Heart left ventricle (tissue), 16 donors: ENCODE measurements at regions not wholly inside any gene's neighbourhood (a gene's known extent, or its start where the extent isn't known, plus 50 kb on each side); places are given as distances from the start of the nearest gene placed in this dataset.
A peak's percentile ranks its signal among the peaks of the same experiment; 100 is the strongest.

Experiments
- ATAC-seq, 4 donors: fragments of 200-7000 bp; cut with Tn5 transposase; one replicate each; pipeline ENCODE4 v1.9.1; 2020 to 2022; ENCODE audit warnings: moderate library complexity in 4 of 4, mild to moderate bottlenecking in 3 of 4, moderate number of reproducible peaks in 1 of 4
- DNase-seq, 5 donors: peaks; one replicate each; pipeline ENCODE4 v3.0.0-alpha.2; 2020
- H3K27ac ChIP-seq, 12 donors: fragments of 200-600 bp; sonication (generic) in 4 of 12; one replicate each; pipeline versions ENCODE4 v1.5.0 to v1.8.0; 2016 to 2022; ENCODE audit warnings: mild to moderate bottlenecking in 2 of 12
- H3K27me3 ChIP-seq, 9 donors: fragments of 200-600 bp; sonication (generic) in 2 of 9; one replicate each; pipeline versions ENCODE4 v1.5.1 to v1.8.0; 2016 to 2022; ENCODE audit warnings: mild to moderate bottlenecking in 3 of 9
- H3K36me3 ChIP-seq, 9 donors: fragments of 200-600 bp; sonication (generic) in 2 of 9; one replicate each; pipeline versions ENCODE4 v1.5.0 to v1.8.0; 2018 to 2022; ENCODE audit warnings: mild to moderate bottlenecking in 2 of 9
- H3K4me1 ChIP-seq, 12 donors: fragments of 200-600 bp; sonication (generic) in 4 of 12; one replicate each; pipeline versions ENCODE4 v1.5.0 to v1.8.0; 2016 to 2022; ENCODE audit warnings: mild to moderate bottlenecking in 3 of 12
- H3K4me3 ChIP-seq, 12 donors: fragments of 200-600 bp; sonication (generic) in 4 of 12; one replicate each; pipeline versions ENCODE4 v1.5.0 to v1.8.0; 2017 to 2022; ENCODE audit warnings: mild to moderate bottlenecking in 9 of 12, moderate library complexity in 4 of 12
- H3K9me3 ChIP-seq, 12 donors: fragments of 200-600 bp; sonication (generic) in 4 of 12; one replicate each; pipeline versions ENCODE4 v1.5.0 to v1.8.0; 2016 to 2022; ENCODE audit warnings: mild to moderate bottlenecking in 1 of 12
- POLR2A ChIP-seq, 2 donors: fragments of 450-650 bp; IDR thresholded peaks; one replicate each; pipeline ENCODE4 v1.6.1; 2017; ENCODE audit warnings: antibody characterized with exemption in 2 of 2, mild to moderate bottlenecking in 2 of 2, moderate library complexity in 2 of 2
- WGBS, 4 donors: extraction: QIAGEN DNeasy Blood & Tissue Kit in 2 of 4; methylation state at CpG; one replicate each; pipeline versions ENCODE4 v1.1.5 to v1.1.7; 2013 to 2018; 5-methylcytosine and 5-hydroxymethylcytosine counted together
- intact Hi-C, 10 donors: fragments of 100-400 bp; cut with DNase I; formaldehyde crosslinking; loops; one replicate each; pipeline versions ENCODE4 v1.11.1 to v1.14.2; 2022
- TF ChIP-seq, protein P1 (sequence below), 12 donors: fragments of 200-600 bp; sonication (generic) in 4 of 12; IDR thresholded peaks; one replicate each; pipeline versions ENCODE4 v1.5.0 to v1.8.0; 2018 to 2022; ENCODE audit warnings: antibody characterized with exemption in 12 of 12, mild to moderate bottlenecking in 5 of 12
- donor health status: ischemic (EF 13 %, LVEDD 7.1; RV severe dilation, severe dysfunction).
- donor health status: healthy with polysubstance abuse.
- donor health status: DM: no; HTN: yes; CAD: no.
- donor health status: DM: no; HTN: no; CAD: no.
- donor health status: ischemic (EF 25% LVEDD 6.9; RV normal size, moderate dysfunction).
- donor health status: ischemic (EF 25% LVEDD 5.7; RV mildly dilated, moderate dysfunction).
- donor health status: healthy.
- donor health status: DM: yes; HTN: yes; CAD: no.
- donor health status: ischemic (EF 35%, LVEDD 5.7; RV mildly dilated, moderate dysfunction).
- donor health status: nonischemic (EF 11% LVEDD 7.7; RV severe dilation, severe dysfunction).
- donor health status: DM: yes; HTN: yes; CAD: no.
- donor health status: PGD.
- donor health status: ischemic (EF 29% LVEDD 5.4; RV normal size, mild dysfunction).
- donor health status: nonischemic (EF 23%, LVEDD 6.1; RV moderate dilation, normal function).

DNA sequence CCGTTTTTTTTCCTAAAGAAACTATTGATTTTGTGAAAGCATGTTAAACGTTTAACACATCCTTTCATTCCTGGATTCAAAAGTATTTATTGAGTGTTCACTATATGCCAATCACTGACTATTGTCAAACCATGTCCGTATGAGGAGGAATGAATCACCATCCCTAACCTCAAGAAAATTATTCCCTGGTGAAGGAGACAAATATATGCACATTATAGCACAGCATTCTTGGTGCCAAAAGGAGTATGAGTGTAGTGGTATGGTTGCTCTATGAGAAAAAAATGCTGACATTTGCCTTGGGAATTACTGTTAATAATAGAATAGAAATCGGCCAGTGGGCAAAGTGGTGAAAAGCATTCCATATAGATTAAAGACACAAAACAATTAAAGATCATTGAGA, 1390.1 kb downstream of the MRPL39 start:
- Histone ChIP-seq H3K4me3 (no peak overlapping the region), H3K27me3 (no peaks in the 10 kb centered on the region), H3K9me3 (no peaks in the 10 kb centered on the region), H3K27ac (no peak overlapping the region), H3K4me1 (no peaks in the 10 kb centered on the region), H3K36me3 (no peaks in the 10 kb centered on the region)
- intact Hi-C loops, result no loop called here
- TF ChIP-seq, protein P1, sequence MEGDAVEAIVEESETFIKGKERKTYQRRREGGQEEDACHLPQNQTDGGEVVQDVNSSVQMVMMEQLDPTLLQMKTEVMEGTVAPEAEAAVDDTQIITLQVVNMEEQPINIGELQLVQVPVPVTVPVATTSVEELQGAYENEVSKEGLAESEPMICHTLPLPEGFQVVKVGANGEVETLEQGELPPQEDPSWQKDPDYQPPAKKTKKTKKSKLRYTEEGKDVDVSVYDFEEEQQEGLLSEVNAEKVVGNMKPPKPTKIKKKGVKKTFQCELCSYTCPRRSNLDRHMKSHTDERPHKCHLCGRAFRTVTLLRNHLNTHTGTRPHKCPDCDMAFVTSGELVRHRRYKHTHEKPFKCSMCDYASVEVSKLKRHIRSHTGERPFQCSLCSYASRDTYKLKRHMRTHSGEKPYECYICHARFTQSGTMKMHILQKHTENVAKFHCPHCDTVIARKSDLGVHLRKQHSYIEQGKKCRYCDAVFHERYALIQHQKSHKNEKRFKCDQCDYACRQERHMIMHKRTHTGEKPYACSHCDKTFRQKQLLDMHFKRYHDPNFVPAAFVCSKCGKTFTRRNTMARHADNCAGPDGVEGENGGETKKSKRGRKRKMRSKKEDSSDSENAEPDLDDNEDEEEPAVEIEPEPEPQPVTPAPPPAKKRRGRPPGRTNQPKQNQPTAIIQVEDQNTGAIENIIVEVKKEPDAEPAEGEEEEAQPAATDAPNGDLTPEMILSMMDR (IDR thresholded peaks at IDR 0.05), result no peak
- no peak for TF ChIP-seq POLR2A (IDR thresholded peaks at IDR 0.05)
- ATAC-seq (no peak), DNase-seq (no peak)
- WGBS, 4 donors, result 65 to 73% (median 68%) methylated on average over 4 of the region's 4 CpGs

DNA sequence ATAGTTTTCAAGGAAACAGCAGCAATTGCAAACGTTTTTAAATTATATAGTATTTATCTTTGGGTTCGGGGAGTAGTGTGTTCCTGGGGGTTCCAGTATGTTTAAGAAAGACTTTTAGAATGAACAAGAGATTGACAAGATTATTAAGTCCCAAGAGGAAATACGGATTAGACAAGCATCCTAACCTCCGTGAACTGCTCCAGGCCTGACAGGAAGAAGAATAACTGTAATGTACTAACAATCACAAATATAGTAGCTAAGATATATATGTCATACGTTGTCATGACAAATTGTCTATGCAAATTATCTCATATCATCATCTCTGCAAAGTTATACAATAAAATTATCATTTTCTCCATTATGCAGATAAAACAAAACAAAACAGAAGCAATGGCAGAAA, 1397.2 kb downstream of the MRPL39 start:
- H3K27ac ChIP-seq, result no peak overlapping the region
- H3K9me3 ChIP-seq, result peaks cover 0 to 5% (median 0%) of the 10 kb centered on the region in 12 donors
- no peak for TF ChIP-seq POLR2A (IDR thresholded peaks at IDR 0.05)
- TF ChIP-seq, protein P1 (IDR thresholded peaks at IDR 0.05), result no peak
- no peak for ATAC-seq
- H3K4me1 ChIP-seq, result no peaks in the 10 kb centered on the region
- H3K4me3 ChIP-seq, result no peak overlapping the region
- no peaks in the 10 kb centered on the region for H3K27me3 ChIP-seq
- no peaks in the 10 kb centered on the region for H3K36me3 ChIP-seq
- 59 to 66% (median 62%) methylated on average over 5 of the region's 5 CpGs for WGBS, 4 donors
- no peak for DNase-seq
- intact Hi-C loops, result no loop called here

- Histone ChIP-seq H3K4me1 (no peaks in the 10 kb centered on the region), H3K9me3 (peaks cover 0 to 5% (median 0%) of the 10 kb centered on the region in 12 donors), H3K4me3 (no peak overlapping the region), H3K27me3 (no peaks in the 10 kb centered on the region), H3K36me3 (no peaks in the 10 kb centered on the region), H3K27ac (no peak overlapping the region)
- 92 to 96% (median 94%) methylated on average over 24 to 54 of the region's 54 CpGs for WGBS, 4 donors
- ATAC-seq (peak in 1 of 4 donors; percentile 24), DNase-seq (peak in 1 of 5 donors; percentile 47)
- intact Hi-C loops, result no loop called here
- TF ChIP-seq, protein P1 (IDR thresholded peaks at IDR 0.05), result no peak
- TF ChIP-seq POLR2A (IDR thresholded peaks at IDR 0.05), result no peak
Observed at GRCh38 chr21:24208562-24209260, 1398.6 kb downstream of the MRPL39 start.

DNA sequence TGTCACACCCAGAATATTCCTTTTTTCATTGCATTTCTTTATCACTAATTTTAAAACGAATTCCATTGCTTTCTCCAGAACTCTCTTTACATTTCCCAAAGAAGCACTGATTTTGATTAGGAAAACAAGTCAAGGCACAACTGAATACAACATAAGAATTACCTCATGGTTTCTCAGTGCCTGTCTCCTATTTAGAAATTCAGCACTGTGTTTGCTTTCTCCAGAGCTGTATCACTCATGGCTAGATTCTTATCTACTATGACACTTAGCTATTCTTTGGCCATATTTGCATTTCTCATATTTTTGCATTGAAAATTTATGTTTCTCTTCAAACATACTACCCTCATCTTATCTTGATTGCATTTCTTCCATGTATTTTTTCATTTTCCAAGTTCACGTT, 1402.0 kb downstream of the MRPL39 start:
- no peak overlapping the region for H3K27ac ChIP-seq
- H3K4me1 ChIP-seq, result no peaks in the 10 kb centered on the region
- intact Hi-C loops, result no loop called here
- ATAC-seq, result no peak
- no peaks in the 10 kb centered on the region for H3K27me3 ChIP-seq
- H3K36me3 ChIP-seq, result no peaks in the 10 kb centered on the region
- no peak overlapping the region for H3K4me3 ChIP-seq
- WGBS, 4 donors, result 50 to 56% (median 52%) methylated on average over 2 of the region's 2 CpGs
- no peak for DNase-seq
- TF ChIP-seq, protein P1 (IDR thresholded peaks at IDR 0.05), result no peak
- no peak for TF ChIP-seq POLR2A (IDR thresholded peaks at IDR 0.05)
- H3K9me3 ChIP-seq, result peaks cover 0 to 5% (median 0%) of the 10 kb centered on the region in 12 donors
